Transverse colon (tissue), 4 donors: ENCODE measurements at regions not wholly inside any gene's neighbourhood (a gene's known extent, or its start where the extent isn't known, plus 50 kb on each side); places are given as distances from the start of the nearest gene placed in this dataset.

Experiments
- EP300 ChIP-seq: sonication (generic); formaldehyde crosslinking; IDR thresholded peaks from one replicate; pipeline ENCODE4 v1.6.1; 2017; ENCODE audit warnings: antibody characterized with exemption, low read depth
- POLR2A ChIP-seq: fragments of 450-650 bp; IDR thresholded peaks from one replicate; pipeline ENCODE4 v1.6.1; 2016; ENCODE audit warnings: antibody characterized with exemption, mild to moderate bottlenecking, moderate library complexity
- POLR2AphosphoS5 ChIP-seq, 3 donors: sonication (generic); formaldehyde crosslinking; IDR thresholded peaks; one replicate each; pipeline ENCODE4 v1.6.1; 2016; ENCODE audit warnings: antibody characterized with exemption in 3 of 3
- TF ChIP-seq, protein P1 (sequence below), 5 experiments: fragments of 200-600 bp in 3 of 5; fragments of 450-650 bp in 2 of 5; sonication (generic) in 3 of 5; IDR thresholded peaks; 1 replicate in 2 of 5; 2 replicates in 3 of 5; pipeline ENCODE4 v1.5.1; 2016 to 2017; ENCODE audit warnings: antibody characterized with exemption in 5 of 5, inconsistent platforms in 3 of 5, mild to moderate bottlenecking in 2 of 5, moderate library complexity in 1 of 5

DNA sequence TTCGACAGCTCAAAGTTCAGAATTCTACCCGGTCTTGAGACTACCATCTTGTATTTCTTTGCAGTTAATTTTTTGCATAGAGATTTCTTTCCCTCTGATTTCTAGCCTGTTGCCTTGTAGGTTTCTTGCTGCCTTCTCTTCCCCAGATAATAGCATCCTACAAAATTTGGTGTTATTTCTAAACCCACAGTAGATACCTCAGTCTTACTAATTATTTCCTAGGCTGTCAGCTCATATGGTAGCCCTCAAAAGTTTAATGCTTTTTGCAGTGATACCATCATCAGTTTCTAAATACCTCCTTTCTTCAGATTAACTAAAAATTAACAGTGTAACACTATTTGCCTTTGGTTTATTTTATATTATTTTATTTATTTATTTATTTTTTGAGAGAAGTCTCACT, 61.9 kb upstream of the TMPO start:
- TF ChIP-seq, protein P1, sequence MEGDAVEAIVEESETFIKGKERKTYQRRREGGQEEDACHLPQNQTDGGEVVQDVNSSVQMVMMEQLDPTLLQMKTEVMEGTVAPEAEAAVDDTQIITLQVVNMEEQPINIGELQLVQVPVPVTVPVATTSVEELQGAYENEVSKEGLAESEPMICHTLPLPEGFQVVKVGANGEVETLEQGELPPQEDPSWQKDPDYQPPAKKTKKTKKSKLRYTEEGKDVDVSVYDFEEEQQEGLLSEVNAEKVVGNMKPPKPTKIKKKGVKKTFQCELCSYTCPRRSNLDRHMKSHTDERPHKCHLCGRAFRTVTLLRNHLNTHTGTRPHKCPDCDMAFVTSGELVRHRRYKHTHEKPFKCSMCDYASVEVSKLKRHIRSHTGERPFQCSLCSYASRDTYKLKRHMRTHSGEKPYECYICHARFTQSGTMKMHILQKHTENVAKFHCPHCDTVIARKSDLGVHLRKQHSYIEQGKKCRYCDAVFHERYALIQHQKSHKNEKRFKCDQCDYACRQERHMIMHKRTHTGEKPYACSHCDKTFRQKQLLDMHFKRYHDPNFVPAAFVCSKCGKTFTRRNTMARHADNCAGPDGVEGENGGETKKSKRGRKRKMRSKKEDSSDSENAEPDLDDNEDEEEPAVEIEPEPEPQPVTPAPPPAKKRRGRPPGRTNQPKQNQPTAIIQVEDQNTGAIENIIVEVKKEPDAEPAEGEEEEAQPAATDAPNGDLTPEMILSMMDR (IDR thresholded peaks at IDR 0.05) = no peak
- no peak for TF ChIP-seq EP300
- TF ChIP-seq POLR2A = no peak
- TF ChIP-seq POLR2AphosphoS5 (IDR thresholded peaks at IDR 0.05) = no peak
